T-helper 17 cell (primary cell): ENCODE measurements at regions not wholly inside any gene's neighbourhood (a gene's known extent, or its start where the extent isn't known, plus 50 kb on each side); places are given as distances from the start of the nearest gene placed in this dataset.

Experiments used
- ATAC-seq: fragments of 150-1000 bp; cut with Tn5 transposase; 2 replicates; pipeline ENCODE4 v1.10.0; 2021; ENCODE audit warnings: mild to moderate bottlenecking, moderate library complexity
- DNase-seq, 3 donors: peaks; one replicate each; pipeline versions ENCODE4 v3.0.0 to v3.0.0-alpha.2; 2020 to 2021
- H3K9me3 ChIP-seq: one replicate; pipeline ENCODE4 v1.7.0; 2013; ENCODE audit warnings: low read length, mild to moderate bottlenecking; ENCODE audit not compliant: control insufficient read depth, poor library complexity, severe bottlenecking
- H3K27ac Mint-ChIP-seq: one replicate; pipeline ENCODE4 v1.8.0; 2022; ENCODE audit warnings: mild to moderate bottlenecking, moderate library complexity, mixed read lengths
- H3K27me3 Mint-ChIP-seq: one replicate; pipeline ENCODE4 v1.8.0; 2022; ENCODE audit warnings: mixed read lengths
- H3K36me3 Mint-ChIP-seq: one replicate; pipeline ENCODE4 v1.8.0; 2022; ENCODE audit warnings: low read depth, mixed read lengths
- H3K4me1 Mint-ChIP-seq: one replicate; pipeline ENCODE4 v1.8.0; 2022; ENCODE audit warnings: mild to moderate bottlenecking, mixed read lengths
- H3K4me3 Mint-ChIP-seq: one replicate; pipeline ENCODE4 v1.8.0; 2022; ENCODE audit warnings: mild to moderate bottlenecking, moderate library complexity, mixed read lengths

DNA sequence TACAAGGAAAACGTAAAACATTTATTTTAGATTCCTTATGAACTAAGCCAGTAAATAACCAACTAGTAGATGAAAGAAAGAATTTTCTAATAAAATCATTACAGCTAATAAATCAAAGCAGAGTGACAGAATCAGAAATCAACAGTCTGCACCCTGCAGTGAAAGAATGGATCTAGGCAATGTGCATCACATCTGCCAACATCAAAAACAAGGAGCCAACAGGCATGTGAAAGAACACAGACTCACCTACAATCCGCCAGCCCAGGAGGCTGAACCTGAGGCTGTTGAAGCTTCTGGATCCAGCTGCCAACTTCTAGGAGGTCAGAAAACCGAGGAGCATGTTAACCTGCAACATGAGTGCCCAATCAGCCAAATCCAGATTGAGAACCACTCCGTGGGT, 196.3 kb downstream of the SETD4 start:
- Mint-ChIP-seq H3K36me3 (no peaks in the 10 kb centered on the region), H3K27ac (no peak overlapping the region), H3K4me3 (no peak overlapping the region), H3K27me3 (peaks cover 46% of the 10 kb centered on the region), H3K4me1 (no peaks in the 10 kb centered on the region)
- DNase-seq (no peak), ATAC-seq (no peak)
- peaks cover 3% of the 10 kb centered on the region for H3K9me3 ChIP-seq

DNA sequence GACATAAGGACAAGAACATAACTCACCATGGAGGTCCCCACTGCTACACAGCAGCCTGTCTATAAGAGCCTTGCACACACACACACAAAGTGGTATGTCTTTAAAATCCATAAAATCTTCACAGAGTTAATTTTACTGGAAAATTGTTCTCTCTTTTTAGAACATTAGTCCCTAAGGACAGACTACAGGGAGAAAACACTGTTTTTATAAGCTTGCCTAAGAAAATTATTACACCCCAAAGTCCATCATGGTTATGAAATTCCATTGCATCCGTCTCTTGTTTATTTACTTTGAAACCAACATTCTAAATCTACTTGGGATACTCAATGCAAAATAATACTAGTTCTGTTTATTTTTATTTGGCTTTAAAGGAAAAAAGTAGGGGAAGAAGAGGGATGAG, 197.4 kb downstream of the SETD4 start:
- Mint-ChIP-seq H3K4me3 (no peak overlapping the region), H3K36me3 (no peaks in the 10 kb centered on the region), H3K27me3 (peaks cover 54% of the 10 kb centered on the region), H3K4me1 (no peaks in the 10 kb centered on the region), H3K27ac (no peak overlapping the region)
- ATAC-seq (no peak), DNase-seq (no peak)
- no peaks in the 10 kb centered on the region for H3K9me3 ChIP-seq

GRCh38 chr21:35861661-35862060, 198.7 kb downstream of the SETD4 start:
- peaks cover 3% of the 10 kb centered on the region for H3K4me1 Mint-ChIP-seq

DNA sequence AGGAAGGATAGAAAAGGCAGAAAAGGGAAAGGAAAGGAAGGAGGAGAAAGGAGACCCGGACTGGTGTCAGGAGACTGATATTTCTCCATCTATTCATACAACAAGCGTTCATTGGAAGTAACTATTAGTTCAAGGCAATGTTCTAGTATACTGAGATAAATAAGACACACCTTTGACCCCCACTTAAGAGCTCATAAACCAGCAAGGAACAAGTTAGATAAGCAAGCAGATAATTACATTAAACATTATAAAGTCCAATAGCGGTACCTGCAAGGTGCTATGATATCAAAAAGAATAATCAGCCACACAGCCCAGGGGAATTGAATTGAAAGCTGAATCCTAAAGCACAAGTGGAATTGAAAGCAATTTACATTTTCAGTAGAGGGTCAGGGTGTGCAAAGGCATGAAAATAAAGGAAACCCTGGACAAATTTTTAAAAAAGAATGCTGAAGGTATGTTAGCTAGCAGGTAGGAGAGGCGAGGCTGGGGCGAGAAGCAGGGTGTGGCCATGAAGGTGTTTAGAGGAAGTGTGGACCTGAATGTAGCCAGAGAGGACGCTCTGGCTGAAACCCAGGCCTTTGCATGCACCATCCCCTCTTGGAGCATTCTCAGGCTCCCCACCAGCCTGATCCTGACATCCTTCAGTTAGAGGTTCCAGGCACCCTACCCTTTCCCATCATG, 200.0 kb downstream of the SETD4 start:
- H3K27ac Mint-ChIP-seq, result no peak overlapping the region
- DNase-seq (no peak), ATAC-seq (no peak)
- H3K36me3 Mint-ChIP-seq, result peaks cover 2% of the 10 kb centered on the region
- peaks cover 3% of the 10 kb centered on the region for H3K4me1 Mint-ChIP-seq
- H3K27me3 Mint-ChIP-seq, result peaks cover 71% of the 10 kb centered on the region
- peak overlapping the region; percentile 31 for H3K4me3 Mint-ChIP-seq
- H3K9me3 ChIP-seq, result no peaks in the 10 kb centered on the region

More at GRCh38 chr21:35861661-35862060, 198.7 kb downstream of the SETD4 start:
- ATAC-seq, result no peak
- Mint-ChIP-seq H3K27me3 (peaks cover 58% of the 10 kb centered on the region), H3K27ac (no peak overlapping the region), H3K36me3 (peaks cover 2% of the 10 kb centered on the region), H3K4me3 (no peak overlapping the region)
- DNase-seq, result no peak
- no peaks in the 10 kb centered on the region for H3K9me3 ChIP-seq

DNA sequence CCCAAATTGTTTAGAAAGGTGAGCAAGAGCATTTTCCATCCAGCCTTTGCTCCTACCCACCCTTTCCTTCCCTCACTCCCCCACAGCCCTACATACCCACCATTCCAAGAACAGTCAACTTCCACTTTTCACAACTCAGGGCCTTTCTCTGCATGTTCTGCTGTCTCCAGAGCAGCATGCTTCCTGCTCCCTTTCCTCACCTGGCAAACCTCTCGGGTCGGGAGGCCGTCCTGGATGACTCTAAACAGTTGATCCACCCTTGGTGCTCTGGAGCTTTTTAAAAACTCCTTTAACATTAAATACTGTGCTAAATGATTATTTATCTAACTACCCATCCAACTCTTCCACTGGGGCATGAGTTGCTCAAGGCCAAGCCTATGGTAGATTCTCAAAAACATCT, 200.6 kb downstream of the SETD4 start:
- DNase-seq (no peak), ATAC-seq (no peak)
- no peaks in the 10 kb centered on the region for H3K9me3 ChIP-seq
- no peak overlapping the region for H3K4me3 Mint-ChIP-seq
- H3K4me1 Mint-ChIP-seq, result peaks cover 3% of the 10 kb centered on the region
- peaks cover 73% of the 10 kb centered on the region for H3K27me3 Mint-ChIP-seq
- H3K27ac Mint-ChIP-seq, result no peak overlapping the region
- peaks cover 2% of the 10 kb centered on the region for H3K36me3 Mint-ChIP-seq

GRCh38 chr21:35857095-35857494, 203.2 kb downstream of the SETD4 start:
- Mint-ChIP-seq H3K4me3 (no peak overlapping the region), H3K27ac (no peak overlapping the region), H3K4me1 (peaks cover 3% of the 10 kb centered on the region), H3K36me3 (peaks cover 5% of the 10 kb centered on the region), H3K27me3 (peaks cover 86% of the 10 kb centered on the region)
- no peak for ATAC-seq
- no peaks in the 10 kb centered on the region for H3K9me3 ChIP-seq
- no peak for DNase-seq

DNA sequence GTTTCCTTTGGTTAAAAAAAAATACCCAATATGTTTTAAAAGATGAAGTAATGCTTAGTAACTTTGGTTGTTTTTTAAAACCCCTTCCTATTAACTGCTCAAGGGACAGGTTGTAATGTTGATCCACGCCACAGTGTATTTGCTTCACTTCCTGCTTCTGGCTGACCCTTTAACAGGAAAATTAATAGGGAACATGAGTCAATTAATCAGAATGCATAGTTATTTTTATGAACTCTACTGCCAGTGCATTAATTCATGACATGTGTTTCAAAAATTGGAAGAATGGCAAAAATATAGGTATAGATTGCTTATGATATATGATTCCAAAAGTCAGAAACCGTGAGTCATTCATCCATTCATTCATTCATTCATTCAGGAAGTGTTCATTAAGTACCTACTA, 204.8 kb downstream of the SETD4 start:
- no peaks in the 10 kb centered on the region for H3K9me3 ChIP-seq
- ATAC-seq, result no peak
- Mint-ChIP-seq H3K4me3 (no peak overlapping the region), H3K36me3 (peaks cover 5% of the 10 kb centered on the region), H3K4me1 (peaks cover 3% of the 10 kb centered on the region), H3K27me3 (peaks cover 87% of the 10 kb centered on the region), H3K27ac (peak overlapping the region; percentile 19)
- DNase-seq, result no peak

- peaks cover 79% of the 10 kb centered on the region for H3K27me3 Mint-ChIP-seq
- ATAC-seq (no peak), DNase-seq (no peak)
- peaks cover 3% of the 10 kb centered on the region for H3K4me1 Mint-ChIP-seq
- H3K9me3 ChIP-seq, result no peaks in the 10 kb centered on the region
- no peak overlapping the region for H3K4me3 Mint-ChIP-seq
- no peak overlapping the region for H3K27ac Mint-ChIP-seq
- peaks cover 5% of the 10 kb centered on the region for H3K36me3 Mint-ChIP-seq
Measured at GRCh38 chr21:35854281-35854680, 206.0 kb downstream of the SETD4 start.

DNA sequence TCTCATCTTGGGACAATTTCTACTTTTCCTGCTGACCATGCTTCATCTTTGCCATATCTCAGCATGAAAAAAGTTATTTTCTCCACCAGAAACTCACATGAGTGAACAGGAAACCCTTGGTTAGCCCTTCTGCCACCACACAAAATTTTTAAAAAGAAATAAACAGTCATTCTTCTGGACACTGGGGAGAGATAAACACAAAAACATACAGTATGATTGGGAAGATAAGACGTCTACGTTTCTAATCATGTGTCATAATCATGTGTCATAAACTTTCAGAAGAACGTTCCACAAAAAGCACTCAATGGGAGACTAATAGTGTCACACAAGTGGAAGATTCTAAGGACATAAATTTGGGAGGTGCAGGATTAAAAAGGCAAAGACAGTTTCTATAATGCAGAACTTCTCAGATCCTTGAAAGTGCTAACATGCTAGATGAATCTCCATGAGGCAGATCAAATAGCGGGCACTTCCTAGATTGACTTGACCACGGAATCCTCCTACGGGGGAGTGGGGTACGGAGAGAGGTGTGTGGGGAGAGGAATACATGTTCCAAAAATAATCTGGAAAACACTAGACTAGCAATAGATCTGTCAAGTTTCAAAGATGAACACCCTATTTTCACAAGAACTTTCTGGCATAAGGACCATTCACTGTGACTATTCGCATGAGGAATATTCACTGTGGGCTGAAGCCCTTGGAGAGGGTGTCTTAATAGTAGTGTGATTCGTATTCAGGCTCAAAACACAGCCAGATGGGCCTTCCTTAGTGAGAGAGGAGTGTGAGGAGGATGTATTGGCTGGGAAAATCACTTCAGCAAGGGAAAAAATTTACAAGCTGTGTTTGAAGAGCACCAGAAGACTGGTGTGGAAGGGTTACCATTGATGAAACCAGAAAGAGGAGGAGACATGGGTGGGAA, 206.7 kb downstream of the SETD4 start:
- DNase-seq (no peak), ATAC-seq (no peak)
- H3K9me3 ChIP-seq, result no peaks in the 10 kb centered on the region
- Mint-ChIP-seq H3K27ac (no peak overlapping the region), H3K36me3 (peaks cover 5% of the 10 kb centered on the region), H3K27me3 (peaks cover 78% of the 10 kb centered on the region), H3K4me1 (peaks cover 3% of the 10 kb centered on the region), H3K4me3 (no peak overlapping the region)

GRCh38 chr21:35852820-35853219, 207.5 kb downstream of the SETD4 start:
- H3K9me3 ChIP-seq, result no peaks in the 10 kb centered on the region
- ATAC-seq, result no peak
- Mint-ChIP-seq H3K27me3 (peaks cover 79% of the 10 kb centered on the region), H3K4me3 (no peak overlapping the region), H3K4me1 (peaks cover 3% of the 10 kb centered on the region), H3K36me3 (peaks cover 5% of the 10 kb centered on the region), H3K27ac (no peak overlapping the region)
- no peak for DNase-seq

DNA sequence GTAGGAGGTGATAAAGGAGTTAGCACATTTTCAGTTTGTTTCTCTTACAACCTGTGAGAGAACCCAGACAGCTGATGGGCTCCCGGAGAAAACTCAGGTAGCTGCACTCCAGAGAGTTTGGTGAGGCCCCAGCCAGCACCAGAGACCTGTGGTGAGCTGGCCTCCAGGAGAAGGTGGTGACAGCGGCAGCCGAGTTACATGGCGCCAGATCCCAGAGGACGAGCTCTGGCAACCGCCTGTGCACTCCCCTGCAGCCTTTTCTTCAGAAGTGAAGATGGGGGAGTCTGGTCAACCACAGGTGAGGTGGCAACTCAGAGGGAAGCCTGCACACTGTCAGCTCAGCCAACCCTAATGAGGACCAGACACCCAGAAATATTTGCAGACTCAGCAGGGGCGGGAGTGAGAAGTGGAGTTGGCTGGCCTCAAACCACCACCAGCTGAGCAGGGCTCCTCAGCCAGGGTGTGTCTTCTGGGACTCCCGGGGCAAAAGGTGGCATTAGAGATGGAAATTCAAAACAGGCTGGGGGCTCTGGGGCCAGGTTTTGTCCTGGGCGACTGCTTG, 209.7 kb downstream of the SETD4 start:
- DNase-seq (no peak), ATAC-seq (no peak)
- no peaks in the 10 kb centered on the region for H3K9me3 ChIP-seq
- peaks cover 2% of the 10 kb centered on the region for H3K36me3 Mint-ChIP-seq
- H3K27me3 Mint-ChIP-seq, result peaks cover 76% of the 10 kb centered on the region
- H3K4me3 Mint-ChIP-seq, result no peak overlapping the region
- H3K27ac Mint-ChIP-seq, result no peak overlapping the region
- H3K4me1 Mint-ChIP-seq, result no peaks in the 10 kb centered on the region

DNA sequence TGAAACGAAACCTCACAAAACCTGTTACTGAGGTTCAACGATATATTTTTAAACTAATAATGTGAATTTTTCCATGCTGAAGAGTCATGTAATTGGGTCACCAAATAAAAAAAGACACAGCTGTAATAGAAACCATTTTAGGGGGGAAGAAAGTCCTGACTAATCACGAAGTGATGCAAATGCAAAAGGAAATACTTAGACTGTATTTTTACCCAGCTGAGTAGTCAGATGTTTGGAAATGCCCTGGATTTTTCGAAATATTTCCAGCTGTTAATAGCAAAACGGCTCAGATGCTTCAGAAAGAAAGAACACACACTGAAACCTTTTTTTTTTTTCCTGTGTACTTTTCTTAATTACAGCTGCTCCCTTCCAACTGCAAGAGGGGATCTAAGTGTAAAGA, 210.3 kb downstream of the SETD4 start:
- H3K4me3 Mint-ChIP-seq, result no peak overlapping the region
- H3K36me3 Mint-ChIP-seq, result peaks cover 2% of the 10 kb centered on the region
- peaks cover 77% of the 10 kb centered on the region for H3K27me3 Mint-ChIP-seq
- H3K9me3 ChIP-seq, result no peaks in the 10 kb centered on the region
- no peak for DNase-seq
- H3K4me1 Mint-ChIP-seq, result no peaks in the 10 kb centered on the region
- H3K27ac Mint-ChIP-seq, result no peak overlapping the region
- no peak for ATAC-seq

DNA sequence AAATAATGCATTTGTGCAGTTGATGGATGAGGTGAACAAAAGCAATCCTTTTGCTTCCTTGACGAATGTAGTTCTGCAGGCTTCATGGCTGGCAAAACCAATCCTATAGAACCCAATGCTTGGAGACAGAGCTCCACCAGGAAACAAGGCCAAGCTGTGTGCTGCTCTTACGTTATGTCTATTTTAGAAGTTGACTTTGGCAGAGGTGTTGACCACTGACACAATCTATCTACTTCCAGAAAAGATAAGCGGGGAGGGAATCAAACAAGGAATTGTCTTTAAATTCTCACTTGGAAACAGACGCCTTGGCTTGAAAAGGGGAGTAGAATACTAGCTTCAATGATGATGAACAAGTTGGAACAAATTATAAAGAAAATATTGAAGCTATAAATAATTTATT, 211.2 kb downstream of the SETD4 start:
- Mint-ChIP-seq H3K27me3 (peaks cover 69% of the 10 kb centered on the region), H3K27ac (no peak overlapping the region), H3K4me3 (no peak overlapping the region), H3K4me1 (no peaks in the 10 kb centered on the region), H3K36me3 (peaks cover 2% of the 10 kb centered on the region)
- no peak for ATAC-seq
- no peaks in the 10 kb centered on the region for H3K9me3 ChIP-seq
- no peak for DNase-seq
